Breast epithelium (tissue), 4 donors: ENCODE measurements at regions not wholly inside any gene's neighbourhood (a gene's known extent, or its start where the extent isn't known, plus 50 kb on each side); places are given as distances from the start of the nearest gene placed in this dataset.

Experiments
- DNase-seq, 2 donors: peaks; one replicate each; pipeline ENCODE4 v3.0.0-alpha.2; 2019; ENCODE audit warnings: low spot score in 2 of 2
- H3K27ac ChIP-seq, 2 donors: fragments of 200-600 bp; sonication (generic) in 1 of 2; one replicate each; pipeline ENCODE4 v1.5.1; 2016 to 2019; ENCODE audit warnings: mild to moderate bottlenecking in 1 of 2
- H3K27me3 ChIP-seq, 2 donors: fragments of 200-600 bp; sonication (generic) in 1 of 2; one replicate each; pipeline versions ENCODE4 v1.5.1 to v1.6.0; 2017 to 2019; ENCODE audit warnings: control low read depth in 1 of 2, mild to moderate bottlenecking in 1 of 2
- H3K36me3 ChIP-seq: fragments of 200-600 bp; one replicate; pipeline ENCODE4 v1.5.1; 2019
- H3K4me1 ChIP-seq, 2 donors: fragments of 200-600 bp; sonication (generic); one replicate each; pipeline ENCODE4 v1.5.1; 2016 to 2019; ENCODE audit warnings: control low read depth in 1 of 2
- H3K4me3 ChIP-seq, 3 donors: fragments of 200-600 bp; sonication (generic); 1 replicate in 2 of 3; 2 replicates in 1 of 3; pipeline ENCODE4 v1.5.1; 2016 to 2019; ENCODE audit warnings: mild to moderate bottlenecking in 3 of 3, moderate library complexity in 2 of 3
- H3K9me3 ChIP-seq, 2 donors: fragments of 200-600 bp; sonication (generic) in 1 of 2; one replicate each; pipeline ENCODE4 v1.5.1; 2016 to 2019; ENCODE audit warnings: control low read depth in 1 of 2
- POLR2A ChIP-seq: fragments of 450-650 bp; IDR thresholded peaks from one replicate; pipeline ENCODE4 v1.6.1; 2016; ENCODE audit warnings: antibody characterized with exemption, mild to moderate bottlenecking, moderate library complexity
- POLR2AphosphoS5 ChIP-seq, 3 donors: sonication (generic); formaldehyde crosslinking; IDR thresholded peaks; one replicate each; pipeline ENCODE4 v1.6.1; 2017; ENCODE audit warnings: antibody characterized with exemption in 3 of 3
- intact Hi-C: fragments of 100-400 bp; cut with DNase I; formaldehyde crosslinking; loops from one replicate; pipeline ENCODE4 v1.15.1; 2023; ENCODE audit warnings: low total_unique reads
- TF ChIP-seq, protein P1 (sequence below), 3 donors: fragments of 450-650 bp; IDR thresholded peaks; one replicate each; pipeline ENCODE4 v1.5.1; 2016 to 2017; ENCODE audit warnings: antibody characterized with exemption in 3 of 3, mild to moderate bottlenecking in 3 of 3, moderate library complexity in 3 of 3

DNA sequence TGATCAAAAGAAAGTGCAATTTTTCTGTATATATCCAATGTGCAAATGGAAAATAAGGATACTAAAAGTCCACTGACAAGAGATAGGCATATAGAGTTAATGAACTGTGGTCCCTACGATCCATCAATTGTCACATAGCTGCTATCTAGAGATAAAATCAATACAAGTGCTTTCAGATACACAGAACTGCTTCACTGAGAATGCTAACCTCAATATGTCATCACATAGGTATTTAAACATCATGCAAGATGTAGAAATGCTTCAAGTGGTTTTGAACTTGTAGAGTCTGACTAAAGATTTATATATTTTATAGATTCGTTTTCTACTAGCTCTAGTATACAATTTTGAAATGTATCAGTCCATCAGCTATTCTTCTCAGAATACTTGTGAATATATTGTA lies 1604.7 kb downstream of the PLA2G4A start:
- no peaks in the 10 kb centered on the region for H3K27me3 ChIP-seq
- no peak overlapping the region for H3K27ac ChIP-seq
- H3K4me1 ChIP-seq = no peaks in the 10 kb centered on the region
- no peak for DNase-seq
- no peak overlapping the region for H3K4me3 ChIP-seq
- H3K9me3 ChIP-seq = no peaks in the 10 kb centered on the region
- no peaks in the 10 kb centered on the region for H3K36me3 ChIP-seq
- TF ChIP-seq POLR2AphosphoS5 (IDR thresholded peaks at IDR 0.05) (no peak), POLR2A (no peak)
- TF ChIP-seq, protein P1, sequence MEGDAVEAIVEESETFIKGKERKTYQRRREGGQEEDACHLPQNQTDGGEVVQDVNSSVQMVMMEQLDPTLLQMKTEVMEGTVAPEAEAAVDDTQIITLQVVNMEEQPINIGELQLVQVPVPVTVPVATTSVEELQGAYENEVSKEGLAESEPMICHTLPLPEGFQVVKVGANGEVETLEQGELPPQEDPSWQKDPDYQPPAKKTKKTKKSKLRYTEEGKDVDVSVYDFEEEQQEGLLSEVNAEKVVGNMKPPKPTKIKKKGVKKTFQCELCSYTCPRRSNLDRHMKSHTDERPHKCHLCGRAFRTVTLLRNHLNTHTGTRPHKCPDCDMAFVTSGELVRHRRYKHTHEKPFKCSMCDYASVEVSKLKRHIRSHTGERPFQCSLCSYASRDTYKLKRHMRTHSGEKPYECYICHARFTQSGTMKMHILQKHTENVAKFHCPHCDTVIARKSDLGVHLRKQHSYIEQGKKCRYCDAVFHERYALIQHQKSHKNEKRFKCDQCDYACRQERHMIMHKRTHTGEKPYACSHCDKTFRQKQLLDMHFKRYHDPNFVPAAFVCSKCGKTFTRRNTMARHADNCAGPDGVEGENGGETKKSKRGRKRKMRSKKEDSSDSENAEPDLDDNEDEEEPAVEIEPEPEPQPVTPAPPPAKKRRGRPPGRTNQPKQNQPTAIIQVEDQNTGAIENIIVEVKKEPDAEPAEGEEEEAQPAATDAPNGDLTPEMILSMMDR (IDR thresholded peaks at IDR 0.05) = no peak
- intact Hi-C loops = no loop called here

DNA sequence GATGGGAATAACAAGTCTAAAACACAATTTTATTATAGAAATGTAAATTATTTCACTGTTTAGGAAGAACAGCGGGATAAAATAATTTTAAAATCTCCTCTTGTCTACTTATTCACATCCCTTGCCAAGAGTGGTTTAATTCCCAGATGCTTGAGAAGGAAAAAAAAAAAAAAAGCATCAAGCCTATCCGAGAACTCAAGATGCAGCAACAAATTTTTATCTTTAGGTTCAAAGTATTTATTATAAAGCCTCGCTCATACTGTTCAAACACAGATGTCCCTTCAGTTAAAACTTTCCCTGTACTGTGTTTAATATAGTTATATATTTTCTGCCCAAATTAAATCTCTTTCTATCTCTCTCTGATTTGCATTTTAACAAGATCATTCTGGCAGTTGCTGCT lies 1615.8 kb downstream of the PLA2G4A start:
- intact Hi-C loops = no loop called here
- Histone ChIP-seq H3K27me3 (no peaks in the 10 kb centered on the region), H3K9me3 (no peaks in the 10 kb centered on the region), H3K4me3 (no peak overlapping the region), H3K4me1 (no peaks in the 10 kb centered on the region), H3K27ac (no peak overlapping the region), H3K36me3 (no peaks in the 10 kb centered on the region)
- TF ChIP-seq POLR2AphosphoS5 (IDR thresholded peaks at IDR 0.05) (no peak), POLR2A (no peak)
- TF ChIP-seq, protein P1 (IDR thresholded peaks at IDR 0.05) = no peak
- DNase-seq = no peak

DNA sequence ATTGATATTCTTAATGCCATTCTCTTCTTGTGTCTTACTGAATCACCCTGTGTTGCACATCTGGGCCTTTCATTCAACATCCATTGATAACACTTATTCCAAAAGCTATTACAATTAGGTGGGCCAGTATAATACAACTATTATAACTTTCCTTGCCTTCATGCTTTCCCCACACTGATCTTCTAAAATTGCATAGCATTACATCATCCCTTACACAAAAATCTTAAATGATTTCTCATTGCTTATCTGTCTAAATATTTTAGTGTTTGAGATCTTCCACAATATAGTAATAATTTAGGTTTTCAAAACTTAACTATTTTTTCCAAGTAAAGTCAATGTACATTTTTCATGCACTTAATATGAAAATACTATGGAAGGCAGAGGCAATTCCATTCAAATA lies 1634.1 kb downstream of the PLA2G4A start:
- DNase-seq = no peak
- H3K4me3 ChIP-seq = no peak overlapping the region
- H3K27ac ChIP-seq = no peak overlapping the region
- no peaks in the 10 kb centered on the region for H3K4me1 ChIP-seq
- H3K27me3 ChIP-seq = no peaks in the 10 kb centered on the region
- H3K36me3 ChIP-seq = no peaks in the 10 kb centered on the region
- intact Hi-C loops = no loop called here
- H3K9me3 ChIP-seq = no peaks in the 10 kb centered on the region
- TF ChIP-seq, protein P1 (IDR thresholded peaks at IDR 0.05) = no peak
- TF ChIP-seq POLR2AphosphoS5 (IDR thresholded peaks at IDR 0.05) = no peak

DNA sequence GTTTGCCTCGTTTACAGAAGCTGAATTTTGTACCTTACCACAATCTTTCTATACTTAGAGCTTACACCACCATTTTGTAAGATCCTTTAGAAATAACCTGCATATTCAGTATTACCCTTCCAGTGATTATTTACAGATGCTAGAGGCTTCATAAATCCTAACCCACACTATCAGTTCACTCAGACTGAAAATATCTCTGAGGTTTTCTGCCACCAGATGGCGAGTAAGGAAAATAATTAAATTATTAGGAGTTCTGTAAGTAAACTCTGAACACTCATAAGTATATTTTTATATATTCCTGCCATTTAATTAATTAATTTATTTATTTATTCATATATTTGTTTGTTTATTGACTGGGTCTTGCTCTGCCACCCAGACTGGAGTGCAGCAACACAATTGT lies 1635.2 kb downstream of the PLA2G4A start:
- Histone ChIP-seq H3K36me3 (no peaks in the 10 kb centered on the region), H3K9me3 (no peaks in the 10 kb centered on the region), H3K4me1 (no peaks in the 10 kb centered on the region), H3K4me3 (no peak overlapping the region), H3K27ac (no peak overlapping the region), H3K27me3 (no peaks in the 10 kb centered on the region)
- intact Hi-C loops = no loop called here
- no peak for DNase-seq
- TF ChIP-seq, protein P1 (IDR thresholded peaks at IDR 0.05) = no peak
- no peak for TF ChIP-seq POLR2AphosphoS5 (IDR thresholded peaks at IDR 0.05)
- TF ChIP-seq POLR2A = no peak

DNA sequence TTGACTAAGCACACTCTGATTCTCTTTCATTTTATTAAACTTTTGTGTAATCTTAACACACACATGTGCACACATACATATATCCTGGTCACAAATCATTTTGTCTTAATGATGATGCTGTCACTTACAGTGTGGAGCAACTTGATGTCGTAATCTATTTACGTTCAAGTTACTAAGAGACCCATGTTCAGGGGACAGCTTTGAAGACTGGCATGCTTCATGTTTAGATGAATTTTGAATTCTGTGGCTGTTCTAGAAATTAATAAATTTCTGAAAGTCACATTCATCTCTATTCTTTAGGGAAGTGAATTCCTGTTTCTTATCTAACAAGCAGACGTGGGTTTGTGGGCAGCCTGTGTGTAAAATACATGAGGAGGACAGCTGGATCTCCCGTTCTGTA lies 1637.8 kb downstream of the PLA2G4A start:
- Histone ChIP-seq H3K9me3 (no peaks in the 10 kb centered on the region), H3K4me3 (no peak overlapping the region), H3K36me3 (no peaks in the 10 kb centered on the region), H3K27me3 (no peaks in the 10 kb centered on the region), H3K4me1 (no peaks in the 10 kb centered on the region), H3K27ac (no peak overlapping the region)
- no peak for DNase-seq
- TF ChIP-seq, protein P1 (IDR thresholded peaks at IDR 0.05) = no peak
- TF ChIP-seq POLR2A (no peak), POLR2AphosphoS5 (IDR thresholded peaks at IDR 0.05) (no peak)
- intact Hi-C loops = no loop called here
